Fibroblast of mammary gland (primary cell): ENCODE measurements at regions not wholly inside any gene's neighbourhood (a gene's known extent, or its start where the extent isn't known, plus 50 kb on each side); places are given as distances from the start of the nearest gene placed in this dataset.

ENCODE experiments used
- DNase-seq: peaks from one replicate; pipeline ENCODE4 v3.0.0-alpha.2; 2010; ENCODE audit warnings: low read depth
- H3K4me3 ChIP-seq: 2 replicates; pipeline ENCODE4 v1.5.1; 2011; ENCODE audit warnings: low read depth, mild to moderate bottlenecking, low read length, moderate library complexity; ENCODE audit not compliant: control insufficient read depth
- TF ChIP-seq, protein P1 (sequence below): conservative IDR thresholded peaks from 2 replicates; pipeline ENCODE4 v1.5.1; 2011; ENCODE audit warnings: low read depth, low read length, inconsistent platforms; ENCODE audit not compliant: control insufficient read depth, insufficient read depth

DNA sequence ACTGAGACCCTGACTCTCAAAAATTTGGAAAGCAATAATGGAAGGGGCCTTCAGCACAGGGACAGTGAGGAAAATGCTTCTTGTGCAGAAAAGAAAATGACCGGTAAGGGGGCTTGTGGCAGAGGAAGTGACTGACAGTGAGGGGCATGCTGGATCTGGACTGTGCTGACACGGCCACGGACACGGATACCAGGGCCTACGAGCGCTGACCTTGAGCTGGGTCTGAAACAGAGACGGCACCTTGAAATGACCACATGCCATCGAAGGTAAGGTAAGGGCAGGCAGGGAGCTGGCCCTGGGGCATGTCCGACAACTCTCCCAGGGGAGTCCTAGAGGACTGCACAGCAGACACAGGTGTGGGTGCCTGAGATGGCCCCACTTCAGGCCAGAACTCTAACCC is 182.1 kb downstream of the RHOU start:
- TF ChIP-seq, protein P1, sequence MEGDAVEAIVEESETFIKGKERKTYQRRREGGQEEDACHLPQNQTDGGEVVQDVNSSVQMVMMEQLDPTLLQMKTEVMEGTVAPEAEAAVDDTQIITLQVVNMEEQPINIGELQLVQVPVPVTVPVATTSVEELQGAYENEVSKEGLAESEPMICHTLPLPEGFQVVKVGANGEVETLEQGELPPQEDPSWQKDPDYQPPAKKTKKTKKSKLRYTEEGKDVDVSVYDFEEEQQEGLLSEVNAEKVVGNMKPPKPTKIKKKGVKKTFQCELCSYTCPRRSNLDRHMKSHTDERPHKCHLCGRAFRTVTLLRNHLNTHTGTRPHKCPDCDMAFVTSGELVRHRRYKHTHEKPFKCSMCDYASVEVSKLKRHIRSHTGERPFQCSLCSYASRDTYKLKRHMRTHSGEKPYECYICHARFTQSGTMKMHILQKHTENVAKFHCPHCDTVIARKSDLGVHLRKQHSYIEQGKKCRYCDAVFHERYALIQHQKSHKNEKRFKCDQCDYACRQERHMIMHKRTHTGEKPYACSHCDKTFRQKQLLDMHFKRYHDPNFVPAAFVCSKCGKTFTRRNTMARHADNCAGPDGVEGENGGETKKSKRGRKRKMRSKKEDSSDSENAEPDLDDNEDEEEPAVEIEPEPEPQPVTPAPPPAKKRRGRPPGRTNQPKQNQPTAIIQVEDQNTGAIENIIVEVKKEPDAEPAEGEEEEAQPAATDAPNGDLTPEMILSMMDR: no peak
- DNase-seq: no peak
- no peak overlapping the region for H3K4me3 ChIP-seq

DNA sequence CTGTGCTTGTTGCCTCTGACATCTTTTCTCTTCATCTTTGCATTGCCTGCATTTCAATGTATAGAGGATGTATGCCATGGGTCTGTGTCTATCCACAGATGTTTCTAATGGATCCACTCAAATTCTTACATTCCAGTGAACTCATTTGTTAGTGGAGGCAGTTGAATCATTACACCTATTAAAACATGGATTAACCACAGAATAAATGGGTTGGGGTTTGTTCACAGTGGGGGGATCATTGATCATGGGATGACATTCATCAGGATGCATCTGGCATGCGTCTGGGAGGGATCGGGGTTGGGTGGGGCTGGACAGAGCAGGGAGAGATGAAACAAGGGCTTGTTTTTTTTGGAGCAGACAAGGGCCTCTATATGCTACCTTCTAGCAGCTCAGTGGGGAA is 182.5 kb downstream of the RHOU start:
- TF ChIP-seq, protein P1: no peak
- peak; percentile 27 for DNase-seq
- H3K4me3 ChIP-seq: no peak overlapping the region

DNA sequence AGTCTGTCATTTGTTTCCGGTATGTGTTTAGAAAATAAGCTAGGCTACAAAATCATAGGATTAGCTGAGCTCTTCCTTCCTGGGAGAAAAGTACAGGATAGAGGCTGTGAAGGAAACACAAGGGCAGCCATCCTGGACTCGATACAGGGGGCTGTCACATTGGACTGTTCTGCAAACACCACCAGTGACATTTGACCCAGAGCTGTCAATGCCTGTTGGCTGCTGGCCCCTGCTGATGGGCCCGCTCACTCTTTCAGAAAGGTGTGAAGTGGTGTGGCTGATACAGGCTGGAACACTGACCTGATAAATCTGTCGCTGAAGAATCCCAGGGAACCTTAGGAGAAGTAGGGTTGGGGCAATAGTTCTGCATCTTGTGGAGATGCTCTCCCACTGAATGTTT is 183.1 kb downstream of the RHOU start:
- no peak overlapping the region for H3K4me3 ChIP-seq
- TF ChIP-seq, protein P1: no peak
- DNase-seq: no peak

DNA sequence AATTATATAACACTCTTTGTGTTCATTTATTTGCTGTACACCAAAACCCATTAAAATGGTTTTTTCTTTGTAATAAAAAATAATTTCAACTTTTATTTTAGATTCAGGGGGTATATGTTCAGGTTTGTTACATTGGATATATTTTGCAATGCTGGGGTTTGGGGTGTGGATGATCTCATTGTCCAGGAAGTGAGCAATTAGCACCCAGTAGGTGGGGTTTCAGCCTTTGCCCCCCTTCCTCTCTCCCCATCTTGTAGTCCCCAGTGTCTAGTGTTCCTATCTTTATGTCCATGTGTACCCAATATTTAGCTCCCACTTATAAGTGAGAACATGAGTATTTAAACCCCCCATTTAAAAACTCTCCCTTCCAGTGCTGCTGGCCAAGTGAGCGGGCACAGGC is 184.6 kb downstream of the RHOU start:
- DNase-seq: no peak
- no peak overlapping the region for H3K4me3 ChIP-seq
- TF ChIP-seq, protein P1: no peak

DNA sequence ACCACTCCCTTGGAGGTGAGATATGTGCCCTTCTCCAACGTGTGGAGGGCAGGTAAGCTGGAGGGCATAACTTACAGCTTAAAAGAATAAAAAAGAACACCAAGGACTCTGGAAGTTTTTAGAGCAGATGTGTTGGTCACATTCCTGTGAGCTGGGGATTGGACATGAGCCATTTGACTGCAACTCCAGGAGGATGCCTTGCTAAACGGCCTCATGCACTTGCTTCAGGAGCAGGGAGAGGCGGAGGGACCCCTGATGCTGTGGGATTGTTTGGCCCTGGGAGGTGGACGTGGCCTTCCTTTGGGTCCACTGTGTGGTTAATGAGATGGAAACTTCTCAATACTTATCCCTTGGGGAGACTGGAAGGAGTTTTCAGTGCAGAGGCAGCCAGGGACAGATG is 185.6 kb downstream of the RHOU start:
- no peak overlapping the region for H3K4me3 ChIP-seq
- peak; percentile 54 for DNase-seq
- TF ChIP-seq, protein P1: no peak

DNA sequence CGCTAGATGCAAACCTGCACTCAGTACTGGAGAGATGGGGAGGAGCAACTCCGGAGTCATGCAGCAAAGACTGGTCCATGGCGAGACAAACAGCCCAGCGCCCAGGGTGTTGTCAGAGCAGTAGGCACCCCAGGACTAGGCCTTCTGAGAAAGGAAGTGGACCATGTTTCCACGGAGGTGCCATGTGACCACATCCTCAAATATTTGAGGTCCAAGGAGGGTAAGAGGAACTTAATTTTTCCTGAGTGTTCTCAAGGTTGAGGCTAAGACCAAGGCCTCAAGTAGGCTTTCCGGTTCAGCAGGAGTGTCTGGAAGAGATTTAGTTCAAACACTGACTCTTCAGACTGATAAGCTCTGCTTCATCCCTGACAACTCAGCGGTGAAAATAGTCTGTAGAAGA is 186.2 kb downstream of the RHOU start:
- DNase-seq: no peak
- no peak overlapping the region for H3K4me3 ChIP-seq
- TF ChIP-seq, protein P1: no peak

DNA sequence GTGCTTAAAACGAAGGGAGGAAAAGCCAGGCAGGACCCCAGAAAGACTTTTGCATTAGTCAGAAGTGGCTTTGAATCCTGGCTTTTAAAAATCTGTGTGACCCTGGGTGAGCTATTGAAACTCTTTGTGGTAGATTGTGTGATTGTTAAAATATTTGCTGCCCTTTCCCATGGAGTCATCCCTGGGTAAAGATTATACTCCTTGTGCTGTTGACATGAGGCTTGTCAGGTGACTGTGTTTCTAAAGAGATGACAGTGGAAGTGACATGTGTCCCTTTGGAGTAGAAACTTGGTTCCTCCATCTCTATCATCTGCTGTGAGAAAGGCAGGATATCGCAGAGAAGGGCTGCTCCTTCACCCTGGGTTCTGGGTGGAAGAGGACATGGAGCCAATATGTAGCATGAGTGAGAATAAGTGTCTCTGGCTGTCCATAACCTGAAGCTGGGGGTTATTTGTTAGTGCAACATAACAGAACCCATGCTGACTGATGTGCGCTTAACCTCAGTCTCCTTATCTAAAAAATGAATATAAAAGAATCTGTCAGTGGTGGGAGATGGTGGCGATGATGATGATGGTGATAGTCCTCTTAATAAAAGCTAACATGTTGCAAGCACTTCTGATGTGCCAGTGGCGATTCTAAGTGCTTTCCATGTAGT is 187.6 kb downstream of the RHOU start:
- no peak overlapping the region for H3K4me3 ChIP-seq
- no peak for DNase-seq
- TF ChIP-seq, protein P1: no peak
